Type B pancreatic cell (in vitro differentiated cells): ENCODE measurements at regions not wholly inside any gene's neighbourhood (a gene's known extent, or its start where the extent isn't known, plus 50 kb on each side); places are given as distances from the start of the nearest gene placed in this dataset.

Source experiments
- DNase-seq: peaks from one replicate; pipeline ENCODE4 v3.0.0; 2021; ENCODE audit warnings: mixed read lengths; ENCODE audit not compliant: unreplicated experiment; ENCODE audit errors: extremely low spot score
- H3K27ac Mint-ChIP-seq: 2 replicates; pipeline ENCODE4 v1.8.0; 2021; ENCODE audit warnings: mild to moderate bottlenecking, mixed read lengths
- H3K27me3 Mint-ChIP-seq: 2 replicates; pipeline ENCODE4 v1.8.0; 2021; ENCODE audit warnings: mixed read lengths
- H3K36me3 Mint-ChIP-seq: 2 replicates; pipeline ENCODE4 v1.8.0; 2021; ENCODE audit warnings: mixed read lengths
- H3K4me1 Mint-ChIP-seq: one replicate; pipeline ENCODE4 v1.8.0; 2021; ENCODE audit warnings: mixed read lengths; ENCODE audit not compliant: unreplicated experiment
- H3K4me3 Mint-ChIP-seq: 2 replicates; pipeline ENCODE4 v1.8.0; 2021; ENCODE audit warnings: mild to moderate bottlenecking, mixed read lengths
- H3K9me3 Mint-ChIP-seq: 2 replicates; pipeline ENCODE4 v1.8.0; 2021; ENCODE audit warnings: mixed read lengths
- TF ChIP-seq, protein P1 (sequence below): fragments of 200-600 bp; sonication (generic); conservative IDR thresholded peaks from 2 replicates; pipeline ENCODE4 v1.5.0; 2021; ENCODE audit warnings: antibody characterized with exemption, mild to moderate bottlenecking

GRCh38 chr13:105638426-105638825 is 897.0 kb downstream of the EFNB2 start:
- DNase-seq: no peak
- H3K4me1 Mint-ChIP-seq: no peaks in the 10 kb centered on the region
- TF ChIP-seq, protein P1, sequence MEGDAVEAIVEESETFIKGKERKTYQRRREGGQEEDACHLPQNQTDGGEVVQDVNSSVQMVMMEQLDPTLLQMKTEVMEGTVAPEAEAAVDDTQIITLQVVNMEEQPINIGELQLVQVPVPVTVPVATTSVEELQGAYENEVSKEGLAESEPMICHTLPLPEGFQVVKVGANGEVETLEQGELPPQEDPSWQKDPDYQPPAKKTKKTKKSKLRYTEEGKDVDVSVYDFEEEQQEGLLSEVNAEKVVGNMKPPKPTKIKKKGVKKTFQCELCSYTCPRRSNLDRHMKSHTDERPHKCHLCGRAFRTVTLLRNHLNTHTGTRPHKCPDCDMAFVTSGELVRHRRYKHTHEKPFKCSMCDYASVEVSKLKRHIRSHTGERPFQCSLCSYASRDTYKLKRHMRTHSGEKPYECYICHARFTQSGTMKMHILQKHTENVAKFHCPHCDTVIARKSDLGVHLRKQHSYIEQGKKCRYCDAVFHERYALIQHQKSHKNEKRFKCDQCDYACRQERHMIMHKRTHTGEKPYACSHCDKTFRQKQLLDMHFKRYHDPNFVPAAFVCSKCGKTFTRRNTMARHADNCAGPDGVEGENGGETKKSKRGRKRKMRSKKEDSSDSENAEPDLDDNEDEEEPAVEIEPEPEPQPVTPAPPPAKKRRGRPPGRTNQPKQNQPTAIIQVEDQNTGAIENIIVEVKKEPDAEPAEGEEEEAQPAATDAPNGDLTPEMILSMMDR: no peak
- H3K27ac Mint-ChIP-seq: no peak overlapping the region
- H3K9me3 Mint-ChIP-seq: no peaks in the 10 kb centered on the region
- H3K36me3 Mint-ChIP-seq: no peaks in the 10 kb centered on the region
- no peak overlapping the region for H3K4me3 Mint-ChIP-seq
- H3K27me3 Mint-ChIP-seq: no peaks in the 10 kb centered on the region

DNA sequence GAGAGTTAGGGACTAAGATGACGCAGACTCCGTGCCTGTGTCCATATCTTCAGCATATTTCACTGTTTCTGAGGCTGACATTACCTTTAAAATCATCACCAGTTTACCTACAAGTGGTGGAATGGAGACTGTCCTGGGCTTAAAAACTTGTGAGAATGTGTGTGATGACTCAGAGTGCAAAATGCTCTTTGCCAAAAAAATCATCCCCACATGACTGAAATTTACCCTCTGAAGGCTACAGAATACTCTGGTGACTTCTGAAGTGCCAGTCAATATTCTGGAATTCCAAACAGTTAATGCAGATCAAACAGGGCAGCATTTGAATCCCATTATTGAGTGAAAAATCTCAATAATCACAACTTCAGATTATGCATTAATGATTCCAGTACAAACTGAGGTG is 901.4 kb downstream of the EFNB2 start:
- H3K4me1 Mint-ChIP-seq: no peaks in the 10 kb centered on the region
- no peak for DNase-seq
- no peaks in the 10 kb centered on the region for H3K27me3 Mint-ChIP-seq
- no peak overlapping the region for H3K4me3 Mint-ChIP-seq
- no peak overlapping the region for H3K27ac Mint-ChIP-seq
- TF ChIP-seq, protein P1: no peak
- H3K36me3 Mint-ChIP-seq: no peaks in the 10 kb centered on the region
- no peaks in the 10 kb centered on the region for H3K9me3 Mint-ChIP-seq

DNA sequence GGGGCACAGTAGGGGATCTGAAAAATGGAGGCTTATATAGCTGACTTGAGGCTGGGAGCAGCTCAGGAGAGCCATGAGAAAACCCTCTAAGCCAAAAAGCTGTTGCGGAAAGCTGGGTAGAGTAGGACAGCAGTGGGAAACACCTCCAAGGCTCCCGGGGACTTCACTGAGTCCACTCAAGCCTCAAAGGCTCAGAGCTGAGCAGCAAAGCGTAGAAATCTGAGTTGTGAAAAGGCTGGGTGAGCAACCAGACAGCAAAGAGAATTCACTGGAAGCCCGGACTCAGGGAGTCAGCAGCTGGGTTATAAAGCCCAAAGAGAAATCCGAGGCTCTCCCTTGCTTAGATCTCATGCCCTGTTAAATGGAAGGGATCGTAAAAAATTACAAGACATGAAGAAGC is 905.0 kb downstream of the EFNB2 start:
- no peak for DNase-seq
- H3K9me3 Mint-ChIP-seq: no peaks in the 10 kb centered on the region
- no peak overlapping the region for H3K4me3 Mint-ChIP-seq
- H3K27ac Mint-ChIP-seq: no peak overlapping the region
- TF ChIP-seq, protein P1: no peak
- no peaks in the 10 kb centered on the region for H3K36me3 Mint-ChIP-seq
- no peaks in the 10 kb centered on the region for H3K27me3 Mint-ChIP-seq
- H3K4me1 Mint-ChIP-seq: no peaks in the 10 kb centered on the region

GRCh38 chr13:105627270-105627669 is 908.2 kb downstream of the EFNB2 start:
- no peaks in the 10 kb centered on the region for H3K36me3 Mint-ChIP-seq
- H3K27ac Mint-ChIP-seq: no peak overlapping the region
- no peaks in the 10 kb centered on the region for H3K9me3 Mint-ChIP-seq
- no peak for DNase-seq
- no peaks in the 10 kb centered on the region for H3K27me3 Mint-ChIP-seq
- H3K4me1 Mint-ChIP-seq: no peaks in the 10 kb centered on the region
- TF ChIP-seq, protein P1: no peak
- no peak overlapping the region for H3K4me3 Mint-ChIP-seq

DNA sequence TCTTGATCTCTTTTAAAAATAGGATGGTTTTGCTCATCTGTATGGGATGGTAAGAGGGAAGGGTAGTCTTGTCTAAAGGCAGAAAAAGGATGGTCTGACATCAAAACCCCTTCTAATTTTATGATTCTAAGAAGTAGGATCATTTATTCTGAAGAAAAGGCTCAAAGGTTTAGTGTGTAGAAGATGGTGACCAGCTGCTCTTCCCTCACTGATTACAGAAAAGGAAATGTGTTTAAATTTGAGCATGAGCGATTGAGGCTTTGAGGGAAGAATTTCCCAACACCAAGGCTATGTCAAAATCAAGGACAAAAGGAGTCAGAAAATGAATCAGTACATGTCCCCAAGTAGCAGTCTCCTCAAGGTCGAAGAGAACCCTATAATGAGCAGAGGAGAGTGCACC is 909.8 kb downstream of the EFNB2 start:
- TF ChIP-seq, protein P1: no peak
- Mint-ChIP-seq H3K4me1 (no peaks in the 10 kb centered on the region), H3K27me3 (no peaks in the 10 kb centered on the region), H3K4me3 (no peak overlapping the region), H3K36me3 (no peaks in the 10 kb centered on the region), H3K9me3 (no peaks in the 10 kb centered on the region), H3K27ac (no peak overlapping the region)
- DNase-seq: no peak
